Liver (tissue), 8 donors: ENCODE measurements at regions not wholly inside any gene's neighbourhood (a gene's known extent, or its start where the extent isn't known, plus 50 kb on each side); places are given as distances from the start of the nearest gene placed in this dataset.
A peak's percentile ranks its signal among the peaks of the same experiment; 100 is the strongest.

Experiments used
- DNase-seq: peaks from one replicate; pipeline ENCODE4 v3.0.0-alpha.2; 2017; ENCODE audit warnings: low spot score
- H3K27ac ChIP-seq, 2 donors: one replicate each; pipeline ENCODE4 v1.7.0; 2013; ENCODE audit warnings: inconsistent platforms in 2 of 2, low read length in 2 of 2, control low read depth in 1 of 2, low read depth in 1 of 2, mild to moderate bottlenecking in 1 of 2
- H3K27me3 ChIP-seq, 4 donors: one replicate each; pipeline versions ENCODE4 v1.6.1 to v1.7.0; 2013; ENCODE audit warnings: low read length in 3 of 4, inconsistent platforms in 1 of 4, mild to moderate bottlenecking in 1 of 4, moderate library complexity in 1 of 4; ENCODE audit not compliant: control insufficient read depth in 4 of 4, insufficient read depth in 4 of 4
- H3K36me3 ChIP-seq, 4 donors: one replicate each; pipeline versions ENCODE4 v1.6.1 to v1.7.0; 2013; ENCODE audit warnings: low read length in 3 of 4, mild to moderate bottlenecking in 3 of 4, low read depth in 1 of 4, moderate library complexity in 1 of 4; ENCODE audit not compliant: control insufficient read depth in 4 of 4, insufficient read depth in 3 of 4
- H3K4me1 ChIP-seq, 4 donors: one replicate each; pipeline versions ENCODE4 v1.6.1 to v1.7.0; 2013; ENCODE audit warnings: low read length in 3 of 4, mild to moderate bottlenecking in 3 of 4, moderate library complexity in 1 of 4; ENCODE audit not compliant: control insufficient read depth in 4 of 4, insufficient read depth in 4 of 4
- H3K4me3 ChIP-seq, 3 donors: one replicate each; pipeline versions ENCODE4 v1.6.1 to v1.7.0; 2013; ENCODE audit warnings: low read length in 3 of 3, control low read depth in 1 of 3, low read depth in 1 of 3, mild to moderate bottlenecking in 1 of 3
- H3K9ac ChIP-seq, 2 donors: one replicate each; pipeline ENCODE4 v1.7.0; 2013; ENCODE audit warnings: low read length in 2 of 2, mild to moderate bottlenecking in 2 of 2, moderate library complexity in 2 of 2, control low read depth in 1 of 2, low read depth in 1 of 2
- H3K9me3 ChIP-seq, 4 donors: one replicate each; pipeline versions ENCODE4 v1.6.1 to v1.7.0; 2013; ENCODE audit warnings: low read length in 3 of 4; ENCODE audit not compliant: control insufficient read depth in 4 of 4
- EGR1 ChIP-seq, 2 donors: IDR thresholded peaks; 2 replicates each; pipeline ENCODE4 v1.6.1; 2016 to 2018; ENCODE audit warnings: antibody characterized with exemption in 2 of 2, low read depth in 2 of 2
- FOXA1 ChIP-seq: IDR thresholded peaks from 2 replicates; pipeline ENCODE4 v1.6.1; 2016; ENCODE audit warnings: antibody characterized with exemption
- FOXA2 ChIP-seq: IDR thresholded peaks from 2 replicates; pipeline ENCODE4 v1.6.1; 2016; ENCODE audit warnings: antibody characterized with exemption
- GABPA ChIP-seq, 2 donors: IDR thresholded peaks in 1 of 2; conservative IDR thresholded peaks in 1 of 2; 2 replicates each; pipeline ENCODE4 v1.6.1; 2016; ENCODE audit warnings: antibody characterized with exemption in 2 of 2, mild to moderate bottlenecking in 1 of 2, moderate library complexity in 1 of 2
- HNF4G ChIP-seq: IDR thresholded peaks from 2 replicates; pipeline ENCODE4 v1.6.1; 2016; ENCODE audit warnings: antibody characterized with exemption
- JUND ChIP-seq, 2 donors: IDR thresholded peaks; 2 replicates each; pipeline ENCODE4 v1.6.1; 2016; ENCODE audit warnings: antibody characterized with exemption in 2 of 2
- NR2F2 ChIP-seq: IDR thresholded peaks from 2 replicates; pipeline ENCODE4 v1.6.1; 2016; ENCODE audit warnings: antibody characterized with exemption
- RAD21 ChIP-seq, 2 donors: IDR thresholded peaks; 2 replicates each; pipeline ENCODE4 v1.6.1; 2016; ENCODE audit warnings: antibody characterized with exemption in 2 of 2, mild to moderate bottlenecking in 2 of 2
- SP1 ChIP-seq: IDR thresholded peaks from 2 replicates; pipeline ENCODE4 v1.6.1; 2018; ENCODE audit warnings: antibody characterized with exemption, mild to moderate bottlenecking
- TAF1 ChIP-seq: conservative IDR thresholded peaks from 2 replicates; pipeline ENCODE4 v1.6.1; 2016; ENCODE audit warnings: antibody characterized with exemption, mild to moderate bottlenecking
- YY1 ChIP-seq: IDR thresholded peaks from 2 replicates; pipeline ENCODE4 v1.6.1; 2016; ENCODE audit warnings: antibody characterized with exemption, mild to moderate bottlenecking
- WGBS: extraction: QIAGEN DNeasy Blood & Tissue Kit; methylation state at CpG from one replicate; pipeline ENCODE4 v1.1.7; 2013; 5-methylcytosine and 5-hydroxymethylcytosine counted together
- TF ChIP-seq, protein P1 (sequence below): IDR thresholded peaks from 2 replicates; pipeline ENCODE4 v1.6.1; 2016; ENCODE audit warnings: antibody characterized with exemption
- TF ChIP-seq, protein P2 (sequence below): IDR thresholded peaks from 2 replicates; pipeline ENCODE4 v1.6.1; 2016; ENCODE audit warnings: antibody characterized with exemption
- TF ChIP-seq, protein P3 (sequence below): IDR thresholded peaks from 2 replicates; pipeline ENCODE4 v1.6.1; 2016; ENCODE audit warnings: antibody characterized with exemption, mild to moderate bottlenecking
- TF ChIP-seq, protein P4 (sequence below): fragments of 150-350 bp; IDR thresholded peaks from 2 replicates; pipeline ENCODE4 v1.5.1; 2017; ENCODE audit warnings: improper control_type of control experiment, low read depth, low read length; ENCODE audit not compliant: missing input control
- TF ChIP-seq, protein P5 (sequence below): IDR thresholded peaks from 2 replicates; pipeline ENCODE4 v1.6.1; 2016; ENCODE audit warnings: antibody characterized with exemption
- donor health status: healthy.
- donor health status: healthy.
- donor health status: healthy.
- donor health status: healthy.
- donor health status: healthy.

DNA sequence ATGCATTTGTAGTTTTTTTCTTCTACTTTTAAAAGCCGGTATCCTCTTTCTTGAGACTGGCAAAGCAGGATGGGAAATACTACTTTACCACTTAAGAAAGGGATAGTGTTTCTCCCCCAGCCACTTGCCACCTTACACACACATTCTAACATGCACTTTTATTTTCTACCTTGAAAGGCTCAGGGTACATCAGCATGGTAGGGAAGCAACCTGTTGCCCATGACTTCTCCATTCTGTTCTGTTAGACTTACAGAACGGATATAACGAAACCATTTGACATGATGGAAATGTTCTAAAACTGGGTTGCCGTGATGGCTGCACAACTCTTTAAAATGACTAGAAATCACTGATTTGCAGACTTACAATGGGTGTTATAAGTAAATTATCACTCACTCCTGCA is 405.5 kb downstream of the SHQ1 start:
- Histone ChIP-seq H3K27ac (no peak overlapping the region), H3K9ac (no peak overlapping the region), H3K9me3 (no peaks in the 10 kb centered on the region), H3K27me3 (no peaks in the 10 kb centered on the region), H3K4me3 (no peak overlapping the region), H3K4me1 (peaks cover 2 to 47% (median 16%) of the 10 kb centered on the region in 4 donors), H3K36me3 (peaks cover 0 to 11% (median 0%) of the 10 kb centered on the region in 4 donors)
- 92% methylated on average over 4 of the region's 4 CpGs for WGBS
- TF ChIP-seq JUND (IDR thresholded peaks at IDR 0.05) (no peak), RAD21 (IDR thresholded peaks at IDR 0.05) (no peak)
- TF ChIP-seq, protein P1, sequence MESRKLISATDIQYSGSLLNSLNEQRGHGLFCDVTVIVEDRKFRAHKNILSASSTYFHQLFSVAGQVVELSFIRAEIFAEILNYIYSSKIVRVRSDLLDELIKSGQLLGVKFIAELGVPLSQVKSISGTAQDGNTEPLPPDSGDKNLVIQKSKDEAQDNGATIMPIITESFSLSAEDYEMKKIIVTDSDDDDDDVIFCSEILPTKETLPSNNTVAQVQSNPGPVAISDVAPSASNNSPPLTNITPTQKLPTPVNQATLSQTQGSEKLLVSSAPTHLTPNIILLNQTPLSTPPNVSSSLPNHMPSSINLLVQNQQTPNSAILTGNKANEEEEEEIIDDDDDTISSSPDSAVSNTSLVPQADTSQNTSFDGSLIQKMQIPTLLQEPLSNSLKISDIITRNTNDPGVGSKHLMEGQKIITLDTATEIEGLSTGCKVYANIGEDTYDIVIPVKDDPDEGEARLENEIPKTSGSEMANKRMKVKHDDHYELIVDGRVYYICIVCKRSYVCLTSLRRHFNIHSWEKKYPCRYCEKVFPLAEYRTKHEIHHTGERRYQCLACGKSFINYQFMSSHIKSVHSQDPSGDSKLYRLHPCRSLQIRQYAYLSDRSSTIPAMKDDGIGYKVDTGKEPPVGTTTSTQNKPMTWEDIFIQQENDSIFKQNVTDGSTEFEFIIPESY: no peak
- DNase-seq: no peak

DNA sequence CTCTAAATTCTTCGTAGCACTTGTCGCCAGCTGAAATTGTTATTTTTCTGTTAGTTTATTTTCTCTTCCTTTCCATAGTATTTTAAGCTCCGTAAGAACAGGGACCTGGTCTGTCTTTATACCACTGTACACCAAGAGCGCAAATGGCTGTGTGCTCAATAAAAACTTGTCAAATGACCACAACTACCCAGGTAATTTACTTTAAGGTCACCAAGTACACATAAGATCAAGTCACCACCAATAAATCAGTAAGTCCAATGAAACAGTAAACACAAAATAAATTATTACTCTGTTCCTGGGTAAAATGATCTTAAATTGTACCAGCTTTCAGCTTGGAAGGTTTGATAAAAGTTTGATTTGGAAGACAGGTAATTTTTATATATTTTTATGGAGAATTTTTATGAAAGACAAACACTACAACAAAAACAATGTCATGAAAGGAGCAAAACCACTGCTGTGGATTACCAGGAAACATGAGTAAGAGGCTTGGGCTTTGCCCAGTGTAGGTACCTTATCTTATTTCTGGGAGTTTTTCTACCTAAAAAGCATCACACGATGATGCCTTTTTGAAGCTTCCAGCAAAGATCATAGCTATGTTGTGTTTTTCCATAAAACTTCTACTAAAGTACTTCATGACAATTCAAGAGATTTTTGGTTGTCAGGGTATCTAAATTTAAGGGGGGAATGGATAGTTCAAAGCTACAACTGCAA is 406.8 kb downstream of the SHQ1 start:
- peaks cover 2 to 55% (median 13%) of the 10 kb centered on the region in 4 donors for H3K4me1 ChIP-seq
- no peaks in the 10 kb centered on the region for H3K27me3 ChIP-seq
- H3K9me3 ChIP-seq: no peaks in the 10 kb centered on the region
- H3K36me3 ChIP-seq: peaks cover 0 to 11% (median 0%) of the 10 kb centered on the region in 4 donors
- no peak overlapping the region for H3K27ac ChIP-seq
- H3K9ac ChIP-seq: peak overlapping the region in 1 of 2 donors; percentile 27
- no peak overlapping the region for H3K4me3 ChIP-seq
- TF ChIP-seq, protein P2, sequence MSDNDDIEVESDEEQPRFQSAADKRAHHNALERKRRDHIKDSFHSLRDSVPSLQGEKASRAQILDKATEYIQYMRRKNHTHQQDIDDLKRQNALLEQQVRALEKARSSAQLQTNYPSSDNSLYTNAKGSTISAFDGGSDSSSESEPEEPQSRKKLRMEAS: no peak
- TF ChIP-seq EGR1 (IDR thresholded peaks at IDR 0.05; ENCODE audit: low read depth in 2 of 2) (no peak), NR2F2 (no peak), FOXA2 (no peak), TAF1 (no peak), SP1 (no peak), HNF4G (no peak), GABPA (IDR thresholded peaks at IDR 0.05 in 1 of 2, conservative IDR thresholded peaks at IDR 0.05 in 1 of 2) (no peak), RAD21 (IDR thresholded peaks at IDR 0.05) (no peak)
- TF ChIP-seq, protein P1: no peak
- DNase-seq: no peak
- 87% methylated on average over 5 of the region's 5 CpGs for WGBS

DNA sequence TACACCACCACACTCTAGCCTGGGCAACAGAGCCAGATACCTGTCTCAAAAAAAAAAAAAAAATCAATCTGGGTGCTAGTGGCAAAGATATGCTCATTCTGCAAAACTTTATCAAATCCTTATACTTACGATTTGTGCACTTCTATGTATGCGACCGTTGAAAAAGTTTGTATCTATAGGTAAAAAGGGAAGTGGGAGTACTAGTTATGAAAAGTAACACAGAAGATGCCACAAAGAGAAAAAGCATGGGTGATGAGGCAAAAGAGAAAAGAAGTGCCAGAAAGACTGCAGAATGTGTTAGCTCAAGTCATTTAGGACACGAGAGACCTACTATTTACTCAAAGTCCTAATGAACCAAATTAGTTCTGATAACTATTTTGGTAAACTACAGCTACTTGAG is 407.8 kb downstream of the SHQ1 start:
- Histone ChIP-seq H3K36me3 (peaks cover 0 to 11% (median 0%) of the 10 kb centered on the region in 4 donors), H3K27me3 (no peaks in the 10 kb centered on the region), H3K9me3 (no peaks in the 10 kb centered on the region), H3K4me1 (peaks cover under 1 to 51% (median 13%) of the 10 kb centered on the region in 4 donors), H3K9ac (no peak overlapping the region), H3K4me3 (no peak overlapping the region), H3K27ac (no peak overlapping the region)
- DNase-seq: no peak
- whole genome bisulfite sequencing: 89% methylated on average over 4 of the region's 4 CpGs
- TF ChIP-seq, protein P3, sequence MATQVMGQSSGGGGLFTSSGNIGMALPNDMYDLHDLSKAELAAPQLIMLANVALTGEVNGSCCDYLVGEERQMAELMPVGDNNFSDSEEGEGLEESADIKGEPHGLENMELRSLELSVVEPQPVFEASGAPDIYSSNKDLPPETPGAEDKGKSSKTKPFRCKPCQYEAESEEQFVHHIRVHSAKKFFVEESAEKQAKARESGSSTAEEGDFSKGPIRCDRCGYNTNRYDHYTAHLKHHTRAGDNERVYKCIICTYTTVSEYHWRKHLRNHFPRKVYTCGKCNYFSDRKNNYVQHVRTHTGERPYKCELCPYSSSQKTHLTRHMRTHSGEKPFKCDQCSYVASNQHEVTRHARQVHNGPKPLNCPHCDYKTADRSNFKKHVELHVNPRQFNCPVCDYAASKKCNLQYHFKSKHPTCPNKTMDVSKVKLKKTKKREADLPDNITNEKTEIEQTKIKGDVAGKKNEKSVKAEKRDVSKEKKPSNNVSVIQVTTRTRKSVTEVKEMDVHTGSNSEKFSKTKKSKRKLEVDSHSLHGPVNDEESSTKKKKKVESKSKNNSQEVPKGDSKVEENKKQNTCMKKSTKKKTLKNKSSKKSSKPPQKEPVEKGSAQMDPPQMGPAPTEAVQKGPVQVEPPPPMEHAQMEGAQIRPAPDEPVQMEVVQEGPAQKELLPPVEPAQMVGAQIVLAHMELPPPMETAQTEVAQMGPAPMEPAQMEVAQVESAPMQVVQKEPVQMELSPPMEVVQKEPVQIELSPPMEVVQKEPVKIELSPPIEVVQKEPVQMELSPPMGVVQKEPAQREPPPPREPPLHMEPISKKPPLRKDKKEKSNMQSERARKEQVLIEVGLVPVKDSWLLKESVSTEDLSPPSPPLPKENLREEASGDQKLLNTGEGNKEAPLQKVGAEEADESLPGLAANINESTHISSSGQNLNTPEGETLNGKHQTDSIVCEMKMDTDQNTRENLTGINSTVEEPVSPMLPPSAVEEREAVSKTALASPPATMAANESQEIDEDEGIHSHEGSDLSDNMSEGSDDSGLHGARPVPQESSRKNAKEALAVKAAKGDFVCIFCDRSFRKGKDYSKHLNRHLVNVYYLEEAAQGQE: no peak
- TF ChIP-seq, protein P4, sequence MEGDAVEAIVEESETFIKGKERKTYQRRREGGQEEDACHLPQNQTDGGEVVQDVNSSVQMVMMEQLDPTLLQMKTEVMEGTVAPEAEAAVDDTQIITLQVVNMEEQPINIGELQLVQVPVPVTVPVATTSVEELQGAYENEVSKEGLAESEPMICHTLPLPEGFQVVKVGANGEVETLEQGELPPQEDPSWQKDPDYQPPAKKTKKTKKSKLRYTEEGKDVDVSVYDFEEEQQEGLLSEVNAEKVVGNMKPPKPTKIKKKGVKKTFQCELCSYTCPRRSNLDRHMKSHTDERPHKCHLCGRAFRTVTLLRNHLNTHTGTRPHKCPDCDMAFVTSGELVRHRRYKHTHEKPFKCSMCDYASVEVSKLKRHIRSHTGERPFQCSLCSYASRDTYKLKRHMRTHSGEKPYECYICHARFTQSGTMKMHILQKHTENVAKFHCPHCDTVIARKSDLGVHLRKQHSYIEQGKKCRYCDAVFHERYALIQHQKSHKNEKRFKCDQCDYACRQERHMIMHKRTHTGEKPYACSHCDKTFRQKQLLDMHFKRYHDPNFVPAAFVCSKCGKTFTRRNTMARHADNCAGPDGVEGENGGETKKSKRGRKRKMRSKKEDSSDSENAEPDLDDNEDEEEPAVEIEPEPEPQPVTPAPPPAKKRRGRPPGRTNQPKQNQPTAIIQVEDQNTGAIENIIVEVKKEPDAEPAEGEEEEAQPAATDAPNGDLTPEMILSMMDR: no peak
- TF ChIP-seq, protein P5, sequence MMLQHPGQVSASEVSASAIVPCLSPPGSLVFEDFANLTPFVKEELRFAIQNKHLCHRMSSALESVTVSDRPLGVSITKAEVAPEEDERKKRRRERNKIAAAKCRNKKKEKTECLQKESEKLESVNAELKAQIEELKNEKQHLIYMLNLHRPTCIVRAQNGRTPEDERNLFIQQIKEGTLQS: no peak
- TF ChIP-seq YY1 (no peak), FOXA1 (no peak)
